HG03469 (cell line): ENCODE measurements at regions not wholly inside any gene's neighbourhood (a gene's known extent, or its start where the extent isn't known, plus 50 kb on each side); places are given as distances from the start of the nearest gene placed in this dataset.
"Not testable (repeated sequence)": the region's sequence is repeated elsewhere in the genome, so short reads cannot be mapped to it uniquely, and the experiment has no call there.

Experiments used
- ATAC-seq: cut with Tn5 transposase; IDR thresholded peaks from one replicate; pipeline ENCODE4 v1.9.1; 2021; ENCODE audit warnings: mild to moderate bottlenecking, moderate library complexity, moderate number of reproducible peaks; ENCODE audit not compliant: unreplicated experiment

DNA sequence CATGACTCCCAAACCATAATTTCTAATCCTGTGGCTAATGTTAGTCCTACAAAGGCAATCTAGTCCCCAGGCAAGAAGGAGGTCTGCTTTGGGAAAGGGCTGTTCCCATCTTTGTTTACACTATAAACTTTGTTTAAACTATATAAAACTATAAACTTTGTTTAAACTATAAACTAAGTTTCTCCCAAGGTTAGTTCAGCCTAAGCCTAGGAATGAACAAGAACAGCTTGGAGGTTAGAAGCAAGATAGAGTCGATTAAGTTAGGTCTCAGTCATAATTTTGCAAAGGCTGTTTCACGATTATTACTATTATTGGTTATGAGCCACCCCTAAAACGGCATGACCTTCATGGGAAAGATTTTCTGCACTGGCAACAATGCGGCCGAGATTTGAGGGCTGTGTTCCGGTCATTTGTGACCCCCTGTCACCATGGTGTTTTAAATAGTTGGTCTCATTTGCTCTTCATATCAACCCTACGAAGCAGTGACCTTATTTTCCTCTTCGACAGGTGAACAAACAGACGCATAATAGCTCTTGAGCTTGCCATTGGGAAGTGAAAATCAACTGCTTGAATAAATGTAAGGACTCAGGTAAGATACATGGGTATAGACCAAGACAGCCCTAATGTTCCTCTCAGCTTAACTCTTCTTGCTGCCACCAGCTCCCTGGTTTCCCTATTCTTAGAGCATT is 322.6 kb upstream of the TMEM132C start:
- no peak for ATAC-seq

DNA sequence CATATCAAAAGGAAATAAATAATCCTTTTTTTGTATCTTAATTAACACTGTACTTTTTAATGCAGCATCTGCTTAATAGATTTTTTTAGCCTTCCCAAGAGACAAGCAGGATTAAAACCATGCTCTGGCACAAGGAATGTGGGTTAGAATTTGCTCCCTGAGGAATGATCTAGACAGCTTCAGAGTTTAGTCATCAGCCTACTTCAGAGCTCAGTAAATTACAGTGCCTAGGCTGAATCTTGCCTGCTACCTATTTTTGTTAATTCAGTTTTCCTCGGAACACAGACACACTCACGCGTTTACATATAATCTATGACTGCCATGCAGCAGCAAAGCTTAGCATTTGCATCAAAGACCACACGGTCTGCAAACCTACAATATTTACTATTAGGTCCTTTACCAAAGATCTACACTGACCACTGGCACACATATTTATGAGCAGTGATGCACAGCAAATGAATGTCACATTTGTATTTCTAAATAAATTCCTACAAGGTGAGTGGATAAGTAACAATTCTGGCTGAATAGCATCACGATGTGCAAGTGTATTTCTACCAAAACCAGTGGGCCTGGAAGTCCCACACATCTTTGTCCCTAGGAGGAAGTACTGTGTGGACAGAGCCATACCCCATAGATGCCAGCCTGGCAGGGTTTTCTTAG is 309.8 kb upstream of the TMEM132C start:
- ATAC-seq: no peak

DNA sequence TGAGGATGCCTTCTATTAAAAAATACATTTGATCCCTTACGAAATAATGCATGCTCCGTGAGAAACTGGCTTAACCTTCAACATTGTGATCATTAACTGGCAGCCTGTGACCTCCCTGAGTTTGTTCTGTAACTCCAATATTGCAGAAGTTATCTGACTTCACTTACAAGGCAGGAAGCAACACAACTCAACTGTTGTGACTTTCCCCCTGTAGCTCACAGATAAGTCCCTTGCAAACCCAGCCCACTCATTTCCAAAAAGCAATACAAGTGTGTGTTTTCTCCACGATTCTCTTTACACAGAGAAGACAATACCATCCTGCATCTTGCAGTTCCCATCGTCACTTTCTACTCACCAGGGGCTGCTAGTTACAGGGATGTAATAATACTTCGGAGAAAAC is 304.7 kb upstream of the TMEM132C start:
- ATAC-seq: no peak

DNA sequence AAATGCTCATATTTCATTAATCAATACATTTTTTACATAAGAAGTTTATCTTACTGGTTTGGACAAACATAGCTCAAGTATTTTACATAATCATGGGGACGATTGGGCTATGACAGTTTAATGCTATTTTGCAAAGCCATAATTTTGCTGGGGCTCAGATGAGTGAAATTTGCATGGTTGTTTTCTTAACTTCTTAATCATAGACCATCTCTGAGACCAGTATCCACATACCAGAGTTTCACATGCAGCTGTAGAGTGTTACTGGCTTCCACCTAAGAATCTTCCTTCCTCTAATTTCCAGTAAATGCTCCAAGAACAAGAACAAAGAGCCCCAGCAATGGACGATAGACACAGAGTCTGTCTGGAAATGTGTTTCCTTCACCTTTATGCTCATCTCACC is 303.0 kb upstream of the TMEM132C start:
- ATAC-seq: no peak

DNA sequence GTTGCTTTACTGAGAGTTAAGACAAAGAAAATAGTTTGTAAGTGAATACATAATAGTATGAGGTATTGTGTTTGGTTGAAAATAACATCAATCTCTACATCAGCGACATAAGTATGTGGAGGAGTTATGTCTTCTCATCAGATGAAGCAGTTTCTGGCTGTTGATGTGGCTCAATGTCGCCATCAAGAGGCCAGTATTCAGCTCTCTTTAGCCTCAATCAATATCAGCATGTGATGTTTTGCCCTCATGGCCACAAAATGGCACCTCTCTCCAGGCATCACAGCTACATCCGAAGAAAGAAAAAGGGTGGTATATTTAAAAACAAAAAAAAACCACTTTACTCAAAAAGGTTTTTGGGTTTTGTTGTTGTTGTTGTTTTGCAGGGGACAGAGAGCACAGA is 302.3 kb upstream of the TMEM132C start:
- no peak for ATAC-seq

DNA sequence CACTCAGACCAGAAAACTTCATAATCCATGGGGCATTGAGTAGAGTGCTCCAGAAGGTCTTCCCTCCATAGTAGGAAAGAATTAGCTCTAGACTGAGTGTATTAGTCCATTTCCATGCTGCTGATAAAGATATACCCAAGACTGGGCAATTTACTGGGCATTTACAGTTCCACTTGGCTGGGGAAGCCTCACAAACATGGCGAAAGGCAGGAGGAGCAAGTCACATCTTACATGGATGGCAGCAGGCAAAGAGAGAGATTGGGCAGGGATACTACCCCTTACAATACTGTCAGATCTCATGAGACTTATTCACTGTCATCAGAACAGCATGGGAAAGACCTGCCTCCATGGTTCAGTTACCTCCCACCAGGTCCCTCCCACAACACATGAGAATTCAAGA is 300.6 kb upstream of the TMEM132C start:
- no peak for ATAC-seq

DNA sequence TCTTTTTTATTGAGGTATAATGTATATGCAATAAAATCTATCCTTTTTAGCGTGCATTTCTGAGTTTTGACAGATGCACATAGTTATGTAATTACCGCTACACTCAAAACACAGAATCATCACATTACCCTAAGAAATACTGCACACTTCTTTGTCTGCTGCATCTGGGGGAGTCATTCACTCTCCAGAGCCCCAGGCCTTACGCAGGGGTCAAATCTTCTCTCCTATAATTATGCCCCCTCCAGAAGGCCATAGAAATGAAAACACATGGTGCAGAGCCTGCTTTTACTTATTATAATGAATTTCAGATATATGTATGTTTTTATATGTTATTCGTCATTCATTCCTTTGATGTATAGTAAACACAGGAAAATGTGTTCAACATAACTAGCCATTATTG is 296.5 kb upstream of the TMEM132C start:
- no peak for ATAC-seq

DNA sequence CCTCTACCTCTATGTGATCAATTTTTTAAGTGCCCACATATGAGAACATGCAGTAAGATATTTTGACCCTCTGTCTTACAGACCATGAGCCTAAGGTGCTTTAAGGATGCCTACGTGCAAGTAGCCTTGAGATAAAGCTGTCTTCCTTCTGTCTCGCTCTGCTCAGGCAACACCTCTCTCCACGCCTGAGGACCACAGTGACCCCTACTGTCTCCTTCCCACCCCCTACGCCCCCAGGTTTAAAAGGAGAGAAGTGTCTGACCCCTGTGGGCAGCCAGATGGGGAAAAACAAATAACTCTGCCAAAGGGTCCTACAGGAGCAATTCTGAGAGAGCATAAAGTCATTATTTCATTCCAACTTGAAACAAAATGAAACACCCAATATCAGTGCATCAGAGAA is 286.4 kb upstream of the TMEM132C start:
- no peak for ATAC-seq

DNA sequence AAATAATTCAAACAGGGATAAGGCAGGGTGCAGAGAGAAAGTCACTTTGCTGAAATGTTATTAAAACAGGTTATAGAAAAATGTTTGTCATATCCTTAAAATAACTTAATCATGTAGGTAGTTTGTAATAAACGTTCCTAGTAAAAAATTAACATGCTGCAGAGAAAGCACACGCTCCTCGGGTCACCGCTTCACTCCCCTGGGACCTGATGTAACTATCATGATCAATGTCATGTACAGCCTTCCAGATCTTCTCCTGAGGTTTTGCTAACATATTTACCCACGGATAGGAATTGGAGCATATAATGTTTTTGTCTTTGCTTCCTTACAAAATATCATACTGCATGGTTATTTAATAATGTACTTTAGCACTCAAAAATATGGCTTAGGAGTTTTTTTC is 285.1 kb upstream of the TMEM132C start:
- ATAC-seq: no peak

DNA sequence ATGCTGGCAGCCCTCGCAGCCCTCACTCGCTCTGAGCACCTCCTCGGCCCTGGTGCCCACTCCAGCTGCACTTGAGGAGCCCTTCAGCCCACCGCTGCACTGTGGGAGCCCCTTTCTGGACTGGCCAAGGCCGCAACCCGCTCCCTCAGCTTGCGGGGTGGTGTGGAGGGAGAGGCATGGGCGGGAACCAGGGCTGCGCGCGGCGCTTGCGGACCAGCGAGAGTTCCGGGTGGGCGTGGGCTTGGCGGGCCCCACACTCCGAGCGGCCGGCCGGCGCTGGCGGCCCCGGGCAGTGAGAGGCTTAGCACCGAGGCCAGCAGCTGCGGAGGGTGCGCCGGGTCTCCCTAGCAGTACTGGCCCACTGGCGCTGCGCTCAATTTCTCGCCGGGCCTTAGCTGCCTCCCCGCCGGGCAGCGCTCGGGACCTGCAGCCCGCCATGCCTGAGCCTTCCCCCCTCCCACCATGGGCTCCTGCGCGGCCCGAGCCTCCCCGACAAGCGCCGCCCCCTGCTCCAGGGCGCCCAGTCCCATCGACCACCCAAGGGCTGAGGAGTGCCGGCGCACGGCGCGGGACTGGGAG is 283.7 kb upstream of the TMEM132C start:
- ATAC-seq: not testable (repeated sequence)

DNA sequence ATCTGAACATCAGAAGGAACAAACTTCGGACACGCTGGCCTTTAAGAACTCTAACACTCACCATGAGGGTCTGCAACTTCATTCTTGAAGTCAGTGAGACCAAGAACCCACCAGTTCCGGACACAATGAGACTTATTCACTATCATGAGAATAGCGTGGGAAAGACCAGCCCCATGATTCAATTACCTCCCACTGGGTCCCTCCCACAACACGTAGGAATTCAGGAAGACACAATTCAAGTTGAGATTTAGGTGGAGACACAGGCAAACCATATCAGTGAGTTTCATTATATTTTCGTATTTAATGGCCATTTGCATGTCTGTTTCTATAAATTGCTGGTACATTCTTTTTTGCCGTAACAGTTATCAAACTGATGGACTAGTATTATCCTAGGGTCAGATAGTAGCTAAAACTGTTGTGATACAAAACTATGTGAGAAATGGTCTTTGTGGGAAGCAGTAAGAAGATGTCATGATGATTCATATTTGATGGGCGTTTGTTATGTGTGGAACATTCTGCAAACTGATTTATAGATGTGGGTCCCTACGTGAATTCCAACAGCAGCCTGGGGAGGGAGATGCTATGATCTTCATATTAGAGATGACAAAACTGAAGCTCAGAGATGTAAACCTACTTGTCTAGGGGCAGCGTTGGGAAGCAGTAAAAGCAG is 282.4 kb upstream of the TMEM132C start:
- no peak for ATAC-seq

DNA sequence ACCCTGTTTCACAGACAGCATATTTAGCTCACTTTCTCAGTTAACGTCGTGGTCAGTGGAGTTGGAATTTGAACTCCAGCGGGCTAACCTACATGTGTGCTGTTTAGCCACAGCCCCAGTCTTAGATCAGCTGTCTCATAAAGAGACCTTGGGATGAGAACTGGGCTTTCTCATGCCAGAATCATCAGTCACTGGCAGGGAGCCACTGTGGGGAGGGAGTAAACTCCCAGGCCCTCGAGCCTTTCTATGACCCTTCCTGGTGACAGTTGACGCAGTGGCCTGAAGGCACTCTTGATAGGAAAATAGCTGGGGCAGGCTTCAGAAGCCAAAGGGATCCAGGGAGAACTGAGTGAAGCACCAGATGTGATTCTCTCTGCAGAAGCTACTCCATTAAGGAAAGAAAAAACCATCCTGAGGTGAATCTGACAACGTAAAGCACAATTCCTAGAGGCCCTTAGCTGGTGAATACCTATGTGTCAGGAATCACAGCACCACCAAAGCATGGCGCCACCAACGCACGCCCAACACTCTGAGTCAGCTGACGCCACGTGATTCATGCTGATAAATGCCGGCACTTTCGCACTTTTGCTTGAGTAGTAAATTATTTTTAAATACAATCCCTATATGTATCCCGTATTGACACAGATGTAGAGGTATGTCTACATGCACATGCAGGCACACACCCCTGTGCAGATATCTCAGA is 279.6 kb upstream of the TMEM132C start:
- ATAC-seq: no peak

DNA sequence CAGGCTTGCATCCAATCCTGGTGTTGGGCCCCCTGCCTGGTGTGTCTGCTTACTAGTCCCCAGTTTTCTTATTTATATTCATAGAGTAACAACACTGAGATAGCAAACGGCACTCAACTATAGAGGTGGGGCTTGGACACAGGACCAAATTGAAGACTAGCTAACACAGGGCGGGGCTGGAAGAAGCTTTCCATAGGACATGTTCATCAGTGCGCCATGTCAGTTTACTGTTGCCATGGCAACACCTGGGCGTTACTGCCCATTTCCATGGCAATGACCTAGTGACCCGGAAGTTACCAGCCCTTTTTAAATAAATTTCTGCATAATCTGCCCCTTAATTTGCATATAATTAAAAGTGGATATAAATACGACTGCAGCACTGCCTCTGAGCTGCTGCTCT is 275.5 kb upstream of the TMEM132C start:
- no peak for ATAC-seq

DNA sequence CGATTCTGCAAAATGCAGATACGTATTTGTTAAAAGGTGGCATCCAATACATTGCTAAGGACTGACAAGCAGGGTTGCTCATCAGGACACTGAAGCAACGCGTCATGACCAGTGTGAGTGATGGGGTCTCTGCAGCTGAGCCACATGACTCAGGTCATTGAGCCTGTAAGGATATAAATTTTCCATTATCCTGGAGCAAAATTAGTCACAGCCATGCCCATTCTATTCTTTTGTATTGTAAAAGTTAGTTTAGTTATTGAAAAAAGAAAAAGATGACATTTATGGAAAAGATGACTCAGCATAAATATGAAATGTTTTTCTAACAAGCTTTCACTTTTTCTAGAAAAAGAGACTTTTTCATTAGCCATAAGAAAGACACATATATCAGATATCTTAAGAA is 268.0 kb upstream of the TMEM132C start:
- ATAC-seq: no peak

DNA sequence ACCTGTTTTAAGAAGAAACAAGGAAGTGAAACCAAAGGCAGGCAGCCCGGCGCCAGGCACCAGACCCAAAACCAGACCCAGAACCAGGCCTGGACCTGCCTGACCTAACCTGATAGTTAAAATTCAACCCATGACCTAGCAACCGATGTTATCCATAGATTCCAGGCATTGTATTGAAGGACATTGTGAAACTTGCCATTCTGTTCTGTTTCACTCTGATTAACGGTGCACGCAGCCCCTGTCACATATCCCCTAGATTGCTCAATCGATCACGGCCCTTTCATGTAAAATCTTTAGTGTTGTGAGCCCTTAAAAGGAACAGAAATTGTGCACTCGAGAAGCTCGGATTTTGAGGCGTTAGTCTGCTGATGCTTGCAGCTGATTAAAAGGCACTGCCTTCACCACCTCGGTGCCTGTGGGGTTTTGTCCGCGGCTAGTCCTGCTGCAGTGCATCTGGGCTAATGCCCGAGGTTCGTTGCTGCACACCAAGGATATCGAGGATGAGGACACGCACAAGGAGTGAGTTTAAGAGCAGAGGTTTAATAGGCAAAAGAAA is 262.5 kb upstream of the TMEM132C start:
- ATAC-seq: no peak

DNA sequence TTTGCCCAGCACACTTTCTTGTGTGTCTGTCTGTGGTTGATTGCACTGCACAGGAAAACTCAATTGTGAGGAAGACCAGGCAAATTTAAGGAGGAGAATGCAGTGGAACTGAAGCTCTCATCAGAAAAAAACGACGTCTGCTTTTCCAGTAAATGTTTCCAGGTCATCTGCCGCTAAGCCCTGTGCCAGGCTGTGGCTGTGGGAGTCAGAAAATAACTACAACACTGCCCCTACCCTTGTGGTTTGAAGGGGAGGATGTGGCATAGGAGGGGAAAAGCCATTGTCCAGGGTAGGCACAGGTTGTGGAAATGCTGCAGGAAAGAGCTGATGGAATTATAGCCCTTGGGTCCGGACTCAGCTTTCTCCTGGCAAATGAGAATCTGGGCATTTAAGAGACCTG is 259.7 kb upstream of the TMEM132C start:
- ATAC-seq: no peak

DNA sequence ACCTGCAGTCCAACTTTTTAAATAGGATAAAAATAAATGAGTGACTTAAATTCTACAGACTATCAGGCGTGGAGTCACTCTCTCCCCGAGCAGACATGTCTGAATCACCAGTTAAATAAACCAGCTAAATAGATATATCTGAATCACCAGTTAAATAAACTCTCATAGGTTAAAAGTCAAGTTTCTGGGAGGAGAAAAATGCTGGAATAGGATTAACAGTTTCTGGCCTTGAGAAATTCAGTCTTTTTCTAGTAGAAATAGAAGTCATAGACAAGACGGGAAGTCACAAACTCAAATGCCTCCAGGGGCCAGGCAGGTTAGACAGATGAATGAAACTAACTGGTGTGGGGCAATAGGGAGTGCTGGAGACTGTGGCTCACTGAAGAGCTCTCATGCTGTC is 258.6 kb upstream of the TMEM132C start:
- no peak for ATAC-seq

DNA sequence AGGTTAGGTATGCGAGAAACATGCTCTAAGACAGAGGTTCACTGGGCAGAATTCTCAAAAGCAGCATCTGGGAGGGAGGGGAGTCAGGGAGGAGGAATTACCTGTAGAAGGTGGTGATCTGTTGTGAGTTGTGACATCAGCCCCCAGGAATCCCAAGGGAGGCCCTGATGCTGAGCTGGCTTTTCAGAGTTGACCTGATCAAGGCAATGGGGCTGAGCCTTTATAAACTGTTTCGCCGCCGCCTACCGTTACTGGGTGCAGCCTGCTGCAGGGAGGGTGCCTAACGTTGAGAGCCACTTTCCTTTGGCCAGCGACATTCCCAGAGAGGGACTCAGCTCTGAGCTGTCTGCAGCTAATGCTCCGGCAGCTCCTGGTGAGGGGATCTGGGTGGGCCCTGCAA is 257.9 kb upstream of the TMEM132C start:
- no peak for ATAC-seq

DNA sequence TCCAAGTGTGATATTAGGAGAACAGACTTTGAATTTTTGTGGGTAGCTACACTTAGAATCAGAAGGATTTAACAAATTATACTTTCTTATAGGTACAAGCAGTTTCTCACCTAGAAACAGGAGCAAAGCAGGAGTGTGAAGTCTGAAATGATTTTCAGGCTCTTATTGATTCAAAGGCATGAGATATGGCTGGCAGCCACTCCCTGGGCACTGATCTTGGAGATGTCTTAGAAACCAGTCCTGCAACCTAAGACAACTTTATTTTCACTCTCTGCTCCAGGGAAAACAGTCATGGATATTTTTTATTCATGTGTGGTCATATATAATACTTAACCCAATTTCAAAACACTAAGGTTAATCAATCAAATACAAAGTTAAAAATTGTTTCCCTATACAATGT is 254.9 kb upstream of the TMEM132C start:
- no peak for ATAC-seq

DNA sequence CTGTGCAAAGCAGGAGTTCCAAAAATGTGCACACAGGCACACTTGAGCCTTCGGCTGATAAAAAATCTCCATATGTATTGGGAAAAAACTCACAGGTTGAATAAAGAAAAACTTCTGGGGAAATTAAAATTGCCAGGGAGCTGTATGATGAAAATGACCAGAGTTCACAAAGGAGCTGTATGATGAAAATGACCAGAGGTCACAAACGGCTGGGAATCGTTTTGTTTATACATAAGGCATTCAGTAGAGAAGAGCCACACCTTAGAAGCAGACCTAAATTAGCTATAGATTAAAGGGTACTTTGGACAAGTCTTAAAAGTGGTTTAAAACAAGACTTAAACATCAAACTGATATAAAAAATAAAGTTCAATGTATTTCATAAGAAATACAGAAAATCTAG is 251.7 kb upstream of the TMEM132C start:
- ATAC-seq: no peak

DNA sequence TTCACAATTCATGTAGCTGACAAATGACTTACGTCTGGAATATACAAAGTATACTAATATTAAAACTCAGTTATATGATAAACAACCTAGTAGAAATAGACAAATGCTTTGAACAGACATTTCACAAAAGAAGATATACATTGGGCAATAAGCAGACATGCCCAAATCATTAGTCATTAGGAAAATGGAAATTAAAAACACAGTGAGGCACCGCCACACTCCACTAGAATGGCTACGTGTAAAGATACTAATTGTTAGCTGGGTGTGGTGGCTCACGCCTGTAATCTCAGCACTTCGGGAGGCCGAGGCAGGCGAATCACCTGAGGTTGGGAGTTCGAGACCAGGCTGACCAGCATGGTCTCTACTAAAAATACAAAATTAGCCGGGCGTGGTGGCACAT is 248.9 kb upstream of the TMEM132C start:
- ATAC-seq: no peak
